Aorta (tissue), 5 donors: ENCODE measurements at regions not wholly inside any gene's neighbourhood (a gene's known extent, or its start where the extent isn't known, plus 50 kb on each side); places are given as distances from the start of the nearest gene placed in this dataset.

ENCODE experiments used
- ATAC-seq: fragments of 200-7000 bp; cut with Tn5 transposase; one replicate; pipeline ENCODE4 v1.9.1; 2022; ENCODE audit warnings: moderate library complexity; ENCODE audit not compliant: low FRiP score
- DNase-seq, 2 donors: peaks; one replicate each; pipeline ENCODE4 v3.0.0-alpha.2; 2020
- H3K27ac ChIP-seq, 2 donors: one replicate each; pipeline ENCODE4 v1.5.1; 2013; ENCODE audit warnings: low read length in 2 of 2, mild to moderate bottlenecking in 2 of 2, moderate library complexity in 2 of 2, control low read depth in 1 of 2, inconsistent platforms in 1 of 2, low read depth in 1 of 2
- H3K27me3 ChIP-seq, 2 donors: one replicate each; pipeline ENCODE4 v1.6.1; 2013; ENCODE audit warnings: control low read depth in 1 of 2, low read length in 1 of 2, mild to moderate bottlenecking in 1 of 2, moderate library complexity in 1 of 2; ENCODE audit not compliant: insufficient read depth in 2 of 2, control insufficient read depth in 1 of 2
- H3K36me3 ChIP-seq, 2 donors: one replicate each; pipeline ENCODE4 v1.6.1; 2013; ENCODE audit warnings: control low read depth in 1 of 2, low read length in 1 of 2, mild to moderate bottlenecking in 1 of 2; ENCODE audit not compliant: insufficient read depth in 2 of 2, control insufficient read depth in 1 of 2
- H3K4me1 ChIP-seq, 2 donors: one replicate each; pipeline ENCODE4 v1.6.1; 2013; ENCODE audit warnings: low read length in 2 of 2, control low read depth in 1 of 2, mild to moderate bottlenecking in 1 of 2, moderate library complexity in 1 of 2; ENCODE audit not compliant: insufficient read depth in 2 of 2, control insufficient read depth in 1 of 2
- H3K4me3 ChIP-seq, 2 donors: one replicate each; pipeline ENCODE4 v1.5.1; 2013; ENCODE audit warnings: low read length in 2 of 2, control low read depth in 1 of 2, mild to moderate bottlenecking in 1 of 2
- H3K9me3 ChIP-seq: one replicate; pipeline ENCODE4 v1.6.1; 2013; ENCODE audit warnings: mild to moderate bottlenecking, low read length; ENCODE audit not compliant: control insufficient read depth
- WGBS, 2 donors: extraction: QIAGEN DNeasy Blood & Tissue Kit; methylation state at CpG; one replicate each; pipeline ENCODE4 v1.1.7; 2013; 5-methylcytosine and 5-hydroxymethylcytosine counted together
- intact Hi-C, 2 donors: fragments of 100-400 bp; cut with DNase I; formaldehyde crosslinking; loops; one replicate each; pipeline versions ENCODE4 v1.14.2 to v1.15.0; 2022
- donor health status: healthy with polysubstance abuse.
- donor health status: Bipolar disorder and iron deficiency.
- donor health status: DM: no; HTN: no; CAD: no.
- donor health status: DM: no; HTN: no; CAD: no.
- donor health status: DM: yes; HTN: yes; CAD: no.

GRCh38 chr21:23801292-23801691 is 1806.0 kb downstream of the MRPL39 start:
- no peaks in the 10 kb centered on the region for H3K27me3 ChIP-seq
- H3K36me3 ChIP-seq: no peaks in the 10 kb centered on the region
- no peaks in the 10 kb centered on the region for H3K9me3 ChIP-seq
- WGBS, 2 donors: 69 to 74% methylated on average over 6 of the region's 6 CpGs
- intact Hi-C loops: no loop called here
- H3K4me1 ChIP-seq: no peaks in the 10 kb centered on the region
- no peak for DNase-seq
- no peak overlapping the region for H3K4me3 ChIP-seq
- ATAC-seq: no peak
- H3K27ac ChIP-seq: no peak overlapping the region

GRCh38 chr21:23799376-23799775 is 1807.9 kb downstream of the MRPL39 start:
- Histone ChIP-seq H3K36me3 (no peaks in the 10 kb centered on the region), H3K27ac (no peak overlapping the region), H3K4me3 (no peak overlapping the region), H3K9me3 (no peaks in the 10 kb centered on the region), H3K27me3 (no peaks in the 10 kb centered on the region), H3K4me1 (no peaks in the 10 kb centered on the region)
- 78 to 79% methylated on average over 5 of the region's 5 CpGs for WGBS, 2 donors
- ATAC-seq (no peak), DNase-seq (no peak)
- intact Hi-C loops: no loop called here

GRCh38 chr21:23792300-23792699 is 1815.0 kb downstream of the MRPL39 start:
- intact Hi-C loops: no loop called here
- H3K4me3 ChIP-seq: no peak overlapping the region
- WGBS, 2 donors: 21 to 25% methylated on average over 1 of the region's 1 CpG

DNA sequence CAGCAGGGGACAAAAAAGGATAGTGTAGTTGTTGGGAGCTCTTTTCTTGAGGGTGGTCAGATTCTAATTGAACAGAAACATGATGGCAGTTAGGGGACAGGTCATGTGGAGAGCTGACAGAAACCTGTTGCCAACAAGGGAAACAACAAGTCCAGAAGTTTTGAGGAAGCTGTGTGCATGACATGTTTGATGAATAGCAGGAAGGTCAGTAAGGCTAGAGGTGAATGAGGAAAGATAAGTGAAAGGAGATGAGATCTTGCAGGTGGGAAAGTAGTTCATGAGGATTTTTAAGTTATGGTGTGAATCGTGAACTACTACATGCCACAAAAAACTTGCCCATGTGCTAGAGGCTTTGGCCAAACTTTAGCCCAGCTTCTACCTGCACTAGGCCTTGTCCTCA is 1817.4 kb downstream of the MRPL39 start:
- Histone ChIP-seq H3K27ac (no peak overlapping the region), H3K4me1 (no peaks in the 10 kb centered on the region), H3K27me3 (no peaks in the 10 kb centered on the region), H3K9me3 (no peaks in the 10 kb centered on the region), H3K4me3 (no peak overlapping the region), H3K36me3 (no peaks in the 10 kb centered on the region)
- 76 to 88% methylated on average over 1 of the region's 1 CpG for WGBS, 2 donors
- intact Hi-C loops: no loop called here
- ATAC-seq (no peak), DNase-seq (no peak)

More at GRCh38 chr21:23792300-23792699, 1815.0 kb downstream of the MRPL39 start:
- Histone ChIP-seq H3K27me3 (no peaks in the 10 kb centered on the region), H3K9me3 (no peaks in the 10 kb centered on the region), H3K4me1 (no peaks in the 10 kb centered on the region), H3K36me3 (no peaks in the 10 kb centered on the region), H3K27ac (no peak overlapping the region)
- DNase-seq (no peak), ATAC-seq (no peak)

DNA sequence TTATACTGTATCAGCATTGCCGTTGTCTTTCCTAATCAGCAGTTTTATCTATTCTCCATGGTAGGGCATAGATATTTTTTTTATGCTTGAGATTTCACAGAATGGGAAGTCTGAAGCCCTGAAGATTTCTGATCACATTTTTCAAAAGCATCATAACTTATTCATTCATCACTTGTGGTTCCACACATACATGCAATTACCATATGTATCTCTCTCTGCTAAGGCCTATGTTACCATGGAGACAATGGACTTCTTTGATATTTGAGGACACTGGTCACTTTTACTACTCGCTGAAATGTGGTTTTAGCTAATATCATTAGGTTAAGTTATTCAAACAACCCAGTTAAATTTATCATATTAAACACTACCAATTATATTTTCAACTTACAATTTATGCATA is 1827.0 kb downstream of the MRPL39 start:
- H3K27ac ChIP-seq: no peak overlapping the region
- H3K36me3 ChIP-seq: no peaks in the 10 kb centered on the region
- intact Hi-C loops: no loop called here
- ATAC-seq (no peak), DNase-seq (no peak)
- H3K27me3 ChIP-seq: no peaks in the 10 kb centered on the region
- no peaks in the 10 kb centered on the region for H3K4me1 ChIP-seq
- H3K4me3 ChIP-seq: no peak overlapping the region
- H3K9me3 ChIP-seq: no peaks in the 10 kb centered on the region
- 78 to 80% methylated on average over 2 of the region's 2 CpGs for WGBS, 2 donors

DNA sequence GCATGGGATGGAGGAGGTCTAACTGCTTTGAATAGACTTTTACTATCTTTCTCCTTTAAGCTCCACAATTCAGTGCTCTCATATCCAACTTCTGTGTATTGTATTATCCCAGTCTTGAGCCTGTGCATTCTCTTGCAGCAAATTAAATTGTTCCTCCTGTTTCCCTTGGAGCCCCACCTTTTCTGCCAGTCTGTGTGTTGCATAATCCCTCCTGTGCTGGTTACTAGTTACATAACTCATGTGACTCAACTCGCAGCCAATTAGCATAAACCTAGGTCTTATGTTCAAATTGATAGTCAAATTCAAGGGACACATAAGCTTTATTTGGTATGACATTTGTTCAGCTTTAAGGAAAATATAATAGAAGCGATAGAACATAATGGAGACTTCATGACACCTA is 1863.5 kb downstream of the MRPL39 start:
- Histone ChIP-seq H3K4me1 (no peaks in the 10 kb centered on the region), H3K27me3 (no peaks in the 10 kb centered on the region), H3K36me3 (no peaks in the 10 kb centered on the region), H3K27ac (no peak overlapping the region), H3K9me3 (peaks cover 2% of the 10 kb centered on the region), H3K4me3 (no peak overlapping the region)
- ATAC-seq (no peak), DNase-seq (no peak)
- 84 to 86% methylated on average over 2 of the region's 2 CpGs for WGBS, 2 donors
- intact Hi-C loops: no loop called here

DNA sequence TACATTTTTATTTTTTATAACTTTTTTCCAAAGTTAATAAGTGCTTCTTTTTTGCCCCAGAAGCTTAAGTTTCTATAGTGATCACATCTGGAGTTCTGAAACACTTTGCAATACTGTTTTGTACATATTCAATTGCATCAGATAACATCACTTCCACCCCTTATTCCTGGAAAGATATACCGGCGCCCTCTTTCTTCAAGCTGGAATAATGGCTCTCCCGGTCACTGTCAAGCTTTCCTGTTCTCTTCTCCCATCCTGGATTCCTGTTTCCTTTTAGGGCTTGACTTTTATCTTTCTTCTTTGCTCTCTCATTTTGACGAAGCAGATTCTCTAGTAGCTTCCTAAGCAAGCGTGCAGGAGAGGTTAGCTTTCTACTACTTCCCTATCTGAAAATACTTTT is 1866.8 kb downstream of the MRPL39 start:
- H3K4me1 ChIP-seq: no peaks in the 10 kb centered on the region
- DNase-seq (no peak), ATAC-seq (no peak)
- 70 to 71% methylated on average over 5 of the region's 5 CpGs for WGBS, 2 donors
- no peaks in the 10 kb centered on the region for H3K27me3 ChIP-seq
- no peak overlapping the region for H3K4me3 ChIP-seq
- no peaks in the 10 kb centered on the region for H3K36me3 ChIP-seq
- H3K9me3 ChIP-seq: peaks cover 2% of the 10 kb centered on the region
- intact Hi-C loops: no loop called here
- H3K27ac ChIP-seq: no peak overlapping the region

DNA sequence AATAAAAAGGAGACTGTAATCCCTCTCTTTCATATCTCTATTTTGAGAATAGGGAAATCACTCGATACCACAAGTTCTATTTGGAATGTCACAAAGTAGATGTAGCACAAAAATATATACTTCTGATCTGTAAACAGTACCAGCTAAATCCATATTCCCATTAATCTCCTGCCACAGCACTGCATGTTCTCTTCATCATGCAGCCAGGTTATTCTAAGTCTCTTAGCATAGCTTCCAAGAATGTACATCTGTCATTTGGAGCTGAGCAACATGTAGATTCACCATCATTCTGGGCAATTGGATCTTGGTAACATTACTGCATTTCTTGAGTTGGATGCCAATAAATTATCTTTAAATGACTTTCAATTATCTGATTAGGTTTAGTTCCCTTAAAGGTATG is 1874.5 kb downstream of the MRPL39 start:
- H3K4me1 ChIP-seq: no peaks in the 10 kb centered on the region
- whole genome bisulfite sequencing, 2 donors: 57 to 70% methylated on average over 1 of the region's 1 CpG
- no peak overlapping the region for H3K4me3 ChIP-seq
- H3K9me3 ChIP-seq: no peaks in the 10 kb centered on the region
- no peaks in the 10 kb centered on the region for H3K36me3 ChIP-seq
- H3K27ac ChIP-seq: no peak overlapping the region
- intact Hi-C loops: no loop called here
- ATAC-seq: no peak
- DNase-seq: no peak
- no peaks in the 10 kb centered on the region for H3K27me3 ChIP-seq

GRCh38 chr21:23729331-23729730 is 1878.0 kb downstream of the MRPL39 start:
- DNase-seq: no peak

More at GRCh38 chr21:23729331-23729730, 1878.0 kb downstream of the MRPL39 start:
- no peaks in the 10 kb centered on the region for H3K9me3 ChIP-seq
- H3K27ac ChIP-seq: no peak overlapping the region
- no peaks in the 10 kb centered on the region for H3K27me3 ChIP-seq
- H3K36me3 ChIP-seq: no peaks in the 10 kb centered on the region
- 7% methylated on average over 2 of the region's 2 CpGs for WGBS, 2 donors
- H3K4me3 ChIP-seq: no peak overlapping the region
- no peak for ATAC-seq
- H3K4me1 ChIP-seq: no peaks in the 10 kb centered on the region
- intact Hi-C loops: no loop called here
